CD4-positive, alpha-beta T cell (primary cell): ENCODE measurements at regions not wholly inside any gene's neighbourhood (a gene's known extent, or its start where the extent isn't known, plus 50 kb on each side); places are given as distances from the start of the nearest gene placed in this dataset.

Experiments
- ATAC-seq: fragments of 200-7000 bp; cut with Tn5 transposase; one replicate; pipeline ENCODE4 v1.10.0; 2022; ENCODE audit warnings: mild to moderate bottlenecking; ENCODE audit not compliant: poor library complexity
- CTCF ChIA-PET: fragments of 350-600 bp; sonication (Branson Sonifier 250); formaldehyde crosslinking; loops from one replicate; lab custom pipeline; 2021; ENCODE audit warnings: antibody characterized with exemption, inconsistent platforms; lab: Charles Lee
- POLR2A ChIA-PET: fragments of 350-600 bp; sonication (Branson Sonifier 250); formaldehyde crosslinking; loops from one replicate; lab custom pipeline; 2021; ENCODE audit warnings: antibody characterized with exemption, inconsistent platforms; lab: Charles Lee
- DNase-seq, 14 experiments: peaks; one replicate each; pipeline ENCODE4 v3.0.0-alpha.2; 2013 to 2020; ENCODE audit warnings: mixed read lengths in 2 of 14
- H3K27ac ChIP-seq, 2 donors: one replicate each; pipeline versions ENCODE4 v1.5.1 to v1.7.0; 2013; ENCODE audit warnings: low read length in 2 of 2, low read depth in 1 of 2, mild to moderate bottlenecking in 1 of 2
- H3K27me3 ChIP-seq, 2 experiments: 1 replicate in 1 of 2; 2 replicates in 1 of 2; pipeline versions ENCODE4 v1.6.1 to v1.7.0; 2013; ENCODE audit warnings: low read length in 2 of 2, control low read depth in 1 of 2, mild to moderate bottlenecking in 1 of 2, moderate library complexity in 1 of 2; ENCODE audit not compliant: insufficient read depth in 2 of 2, control insufficient read depth in 1 of 2
- H3K36me3 ChIP-seq: one replicate; pipeline ENCODE4 v1.6.1; 2013; ENCODE audit warnings: low read length, control low read depth; ENCODE audit not compliant: insufficient read depth
- H3K4me1 ChIP-seq: one replicate; pipeline ENCODE4 v1.6.1; 2013; ENCODE audit warnings: low read length, control low read depth; ENCODE audit not compliant: insufficient read depth
- H3K4me3 ChIP-seq: one replicate; pipeline ENCODE4 v1.5.1; 2013; ENCODE audit warnings: mild to moderate bottlenecking, low read length, moderate library complexity
- H3K9me3 ChIP-seq, 2 experiments: 1 replicate in 1 of 2; 2 replicates in 1 of 2; pipeline versions ENCODE4 v1.6.1 to v1.7.0; 2013; ENCODE audit warnings: low read length in 2 of 2, mild to moderate bottlenecking in 2 of 2, control low read depth in 1 of 2, moderate library complexity in 1 of 2; ENCODE audit not compliant: control insufficient read depth in 1 of 2, insufficient read depth in 1 of 2
- H3K27ac Mint-ChIP-seq: one replicate; pipeline ENCODE4 v1.8.0; 2020; ENCODE audit warnings: mixed read lengths
- H3K27me3 Mint-ChIP-seq: one replicate; pipeline ENCODE4 v1.8.0; 2021; ENCODE audit warnings: mixed read lengths
- H3K36me3 Mint-ChIP-seq: one replicate; pipeline ENCODE4 v1.8.0; 2021; ENCODE audit warnings: low read depth, mixed read lengths
- H3K4me1 Mint-ChIP-seq: one replicate; pipeline ENCODE4 v1.8.0; 2021; ENCODE audit warnings: low read depth, mixed read lengths
- H3K4me3 Mint-ChIP-seq: one replicate; pipeline ENCODE4 v1.8.0; 2020; ENCODE audit warnings: mild to moderate bottlenecking, mixed read lengths
- H3K9me3 Mint-ChIP-seq: one replicate; pipeline ENCODE4 v1.8.0; 2020; ENCODE audit warnings: mixed read lengths
- CTCF ChIP-seq: fragments of 200-600 bp; IDR thresholded peaks from one replicate; pipeline ENCODE4 v1.8.0; 2022; ENCODE audit warnings: antibody characterized with exemption, mild to moderate bottlenecking
- intact Hi-C, 2 experiments: fragments of 100-400 bp; cut with DNase I in 1 of 2; cut with micrococcal nuclease in 1 of 2; formaldehyde crosslinking; loops; one replicate each; pipeline versions ENCODE4 v1.15.1 to v1.9.0; 2023 to 2025; cut with DNase I, micrococcal nuclease

GRCh38 chr6:132887204-132887603 is 72.8 kb downstream of the RPS12 start:
- Histone ChIP-seq H3K36me3 (no peaks in the 10 kb centered on the region), H3K27me3 (no peaks in the 10 kb centered on the region), H3K4me3 (no peak overlapping the region), H3K27ac (no peak overlapping the region), H3K4me1 (no peaks in the 10 kb centered on the region), H3K9me3 (no peaks in the 10 kb centered on the region)
- POLR2A ChIA-PET: no interaction called here
- no peak for TF ChIP-seq CTCF
- ATAC-seq (no peak), DNase-seq (no peak)
- CTCF ChIA-PET: no interaction called here
- H3K4me3 Mint-ChIP-seq: no peak overlapping the region
- H3K27me3 Mint-ChIP-seq: no peaks in the 10 kb centered on the region
- no peaks in the 10 kb centered on the region for H3K9me3 Mint-ChIP-seq
- intact Hi-C loops: no loop called here
- no peaks in the 10 kb centered on the region for H3K4me1 Mint-ChIP-seq
- H3K36me3 Mint-ChIP-seq: no peaks in the 10 kb centered on the region
- no peak overlapping the region for H3K27ac Mint-ChIP-seq

- no peaks in the 10 kb centered on the region for H3K9me3 ChIP-seq
- CTCF ChIA-PET: no interaction called here
- ATAC-seq (no peak), DNase-seq (no peak)
- H3K36me3 ChIP-seq: no peaks in the 10 kb centered on the region
- Mint-ChIP-seq H3K36me3 (no peaks in the 10 kb centered on the region), H3K27ac (no peak overlapping the region), H3K4me3 (no peak overlapping the region), H3K9me3 (no peaks in the 10 kb centered on the region), H3K4me1 (no peaks in the 10 kb centered on the region), H3K27me3 (no peaks in the 10 kb centered on the region)
- H3K27me3 ChIP-seq: no peaks in the 10 kb centered on the region
- H3K4me1 ChIP-seq: no peaks in the 10 kb centered on the region
- no peak overlapping the region for H3K4me3 ChIP-seq
- POLR2A ChIA-PET: no interaction called here
- intact Hi-C loops: no loop called here
- no peak for TF ChIP-seq CTCF
- H3K27ac ChIP-seq: no peak overlapping the region
Measured at GRCh38 chr6:132888701-132889100, 74.3 kb downstream of the RPS12 start.

GRCh38 chr6:132892929-132893771 is 78.8 kb downstream of the RPS12 start:
- TF ChIP-seq CTCF: no peak
- H3K4me3 ChIP-seq: no peak overlapping the region
- H3K27ac Mint-ChIP-seq: no peak overlapping the region
- no peak overlapping the region for H3K27ac ChIP-seq
- DNase-seq (no peak), ATAC-seq (no peak)
- no peaks in the 10 kb centered on the region for H3K9me3 ChIP-seq
- H3K9me3 Mint-ChIP-seq: no peaks in the 10 kb centered on the region
- CTCF ChIA-PET: no interaction called here
- no peaks in the 10 kb centered on the region for H3K36me3 Mint-ChIP-seq
- H3K27me3 Mint-ChIP-seq: peaks cover 6% of the 10 kb centered on the region
- no peaks in the 10 kb centered on the region for H3K27me3 ChIP-seq
- no peaks in the 10 kb centered on the region for H3K4me1 ChIP-seq
- no peaks in the 10 kb centered on the region for H3K4me1 Mint-ChIP-seq
- H3K36me3 ChIP-seq: no peaks in the 10 kb centered on the region
- intact Hi-C loops: no loop called here
- POLR2A ChIA-PET: no interaction called here
- no peak overlapping the region for H3K4me3 Mint-ChIP-seq
